ENCODE measurements at regions not wholly inside any gene's neighbourhood (a gene's known extent, or its start where the extent isn't known, plus 50 kb on each side); places are given as distances from the start of the nearest gene placed in this dataset.

DNA sequence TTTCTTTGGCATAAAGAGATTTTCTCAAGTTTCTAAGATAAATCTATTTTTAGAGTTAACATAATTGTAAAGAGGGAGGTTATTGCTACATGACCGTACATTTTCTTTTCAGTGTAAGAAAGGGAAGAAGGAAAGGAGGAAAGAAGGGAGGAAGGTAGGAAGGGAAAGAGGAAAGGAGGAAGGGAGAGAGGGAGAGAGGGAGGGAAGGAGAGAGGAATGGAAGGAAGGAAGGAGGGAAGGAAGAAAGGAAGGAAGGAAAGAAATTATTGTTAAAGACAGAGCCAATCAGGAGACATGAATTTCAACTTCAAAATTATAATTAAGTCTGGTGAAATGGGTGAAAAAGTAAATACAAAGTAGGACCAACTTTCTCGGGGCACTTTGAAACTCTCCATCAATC, 197.6 kb downstream of the SNCA start:
- H3K27ac ChIP-seq (replicated peaks), result no peak overlapping the region
- H3K9me3 ChIP-seq (replicated peaks), result no peaks in the 10 kb centered on the region
- H3K4me3 ChIP-seq, result no peak overlapping the region
- no peaks in the 10 kb centered on the region for H3K27me3 ChIP-seq (ENCODE audit: low read depth)
- DNase-seq, result no peak
- H3K4me1 ChIP-seq, result no peaks in the 10 kb centered on the region
- TF ChIP-seq, protein P1, sequence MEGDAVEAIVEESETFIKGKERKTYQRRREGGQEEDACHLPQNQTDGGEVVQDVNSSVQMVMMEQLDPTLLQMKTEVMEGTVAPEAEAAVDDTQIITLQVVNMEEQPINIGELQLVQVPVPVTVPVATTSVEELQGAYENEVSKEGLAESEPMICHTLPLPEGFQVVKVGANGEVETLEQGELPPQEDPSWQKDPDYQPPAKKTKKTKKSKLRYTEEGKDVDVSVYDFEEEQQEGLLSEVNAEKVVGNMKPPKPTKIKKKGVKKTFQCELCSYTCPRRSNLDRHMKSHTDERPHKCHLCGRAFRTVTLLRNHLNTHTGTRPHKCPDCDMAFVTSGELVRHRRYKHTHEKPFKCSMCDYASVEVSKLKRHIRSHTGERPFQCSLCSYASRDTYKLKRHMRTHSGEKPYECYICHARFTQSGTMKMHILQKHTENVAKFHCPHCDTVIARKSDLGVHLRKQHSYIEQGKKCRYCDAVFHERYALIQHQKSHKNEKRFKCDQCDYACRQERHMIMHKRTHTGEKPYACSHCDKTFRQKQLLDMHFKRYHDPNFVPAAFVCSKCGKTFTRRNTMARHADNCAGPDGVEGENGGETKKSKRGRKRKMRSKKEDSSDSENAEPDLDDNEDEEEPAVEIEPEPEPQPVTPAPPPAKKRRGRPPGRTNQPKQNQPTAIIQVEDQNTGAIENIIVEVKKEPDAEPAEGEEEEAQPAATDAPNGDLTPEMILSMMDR (IDR thresholded peaks at IDR 0.05; ENCODE audit: borderline replicate concordance), result no peak
- H3K36me3 ChIP-seq, result no peaks in the 10 kb centered on the region
- intact Hi-C loops (cut with micrococcal nuclease), result no loop called here

DNA sequence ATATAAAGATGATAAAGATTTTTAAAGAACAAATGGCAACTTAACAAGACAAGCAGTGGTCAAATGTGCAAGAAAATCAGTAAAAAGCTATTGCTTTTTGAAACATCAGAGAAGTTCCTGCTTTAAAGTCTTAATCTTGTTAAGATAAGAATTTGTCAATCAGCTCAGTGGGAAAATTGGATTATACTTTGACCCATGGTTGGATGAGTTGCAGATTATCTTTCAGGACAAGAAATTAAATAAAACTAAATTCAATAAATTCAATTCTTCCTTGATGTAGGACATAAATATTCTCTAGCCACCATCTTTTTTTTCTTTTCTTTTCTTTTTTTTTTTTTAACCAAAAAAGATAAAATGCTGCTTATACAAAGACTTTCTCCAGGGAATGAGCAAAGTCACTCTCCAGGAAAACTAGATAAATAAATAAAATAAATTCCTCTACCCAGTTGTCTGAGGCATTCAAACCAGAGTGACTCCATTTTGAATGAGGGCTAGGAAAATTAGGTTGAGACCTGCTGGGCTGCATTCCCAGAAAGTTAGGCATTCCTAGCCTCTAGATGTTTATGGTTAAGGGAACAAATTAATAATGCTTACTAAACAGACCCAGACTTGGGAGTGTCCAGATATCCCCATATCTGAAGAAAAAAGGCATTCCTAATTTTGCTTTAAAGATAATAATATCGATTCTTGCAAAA, 211.2 kb downstream of the SNCA start:
- no peaks in the 10 kb centered on the region for H3K27me3 ChIP-seq (ENCODE audit: low read depth)
- TF ChIP-seq, protein P1 (IDR thresholded peaks at IDR 0.05; ENCODE audit: borderline replicate concordance), result no peak
- intact Hi-C loops (cut with micrococcal nuclease), result no loop called here
- no peaks in the 10 kb centered on the region for H3K4me1 ChIP-seq
- no peak overlapping the region for H3K4me3 ChIP-seq
- H3K27ac ChIP-seq (replicated peaks), result no peak overlapping the region
- H3K36me3 ChIP-seq, result no peaks in the 10 kb centered on the region
- DNase-seq, result no peak
- no peaks in the 10 kb centered on the region for H3K9me3 ChIP-seq (replicated peaks)

DNA sequence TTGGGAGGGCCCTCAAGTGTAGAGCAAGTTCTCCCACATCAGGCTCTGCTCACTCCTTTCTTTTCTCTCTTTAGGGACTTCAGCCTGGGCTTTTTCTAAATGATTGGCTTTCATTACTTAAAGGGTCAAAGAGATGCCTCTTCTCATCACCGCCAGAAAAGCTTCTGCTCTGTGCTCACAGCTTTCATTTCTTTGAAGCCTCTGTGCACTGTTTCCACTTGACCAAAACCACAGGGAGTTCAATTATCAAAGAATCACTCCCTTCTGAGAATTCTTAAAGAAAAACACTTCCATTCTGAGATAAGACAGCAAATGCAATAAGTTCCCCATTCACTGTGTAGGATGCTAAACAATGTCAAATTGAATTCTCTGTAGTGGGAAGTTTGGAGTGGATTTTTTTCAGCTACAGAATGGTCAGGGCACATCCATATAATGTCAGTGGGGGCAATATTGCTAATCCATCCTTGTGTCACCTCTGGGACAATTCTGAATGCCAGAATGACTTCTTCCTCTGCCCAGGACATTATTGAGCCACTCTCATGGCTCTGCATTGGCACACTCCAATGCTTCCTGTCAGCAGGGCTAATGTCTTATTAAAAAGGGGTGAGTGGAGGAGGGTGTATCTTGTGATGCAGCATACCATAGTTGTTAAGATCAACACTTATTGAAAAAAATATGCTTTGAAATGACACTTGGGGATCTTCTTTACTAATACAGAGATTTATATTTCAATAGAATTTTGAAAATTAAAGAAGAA, 217.6 kb downstream of the SNCA start:
- Histone ChIP-seq H3K27ac (replicated peaks) (no peak overlapping the region), H3K4me3 (no peak overlapping the region), H3K27me3 (ENCODE audit: low read depth) (no peaks in the 10 kb centered on the region), H3K9me3 (replicated peaks) (no peaks in the 10 kb centered on the region), H3K36me3 (no peaks in the 10 kb centered on the region), H3K4me1 (no peaks in the 10 kb centered on the region)
- TF ChIP-seq, protein P1 (IDR thresholded peaks at IDR 0.05; ENCODE audit: borderline replicate concordance), result no peak
- no peak for DNase-seq
- intact Hi-C loops (cut with micrococcal nuclease), result no loop called here

DNA sequence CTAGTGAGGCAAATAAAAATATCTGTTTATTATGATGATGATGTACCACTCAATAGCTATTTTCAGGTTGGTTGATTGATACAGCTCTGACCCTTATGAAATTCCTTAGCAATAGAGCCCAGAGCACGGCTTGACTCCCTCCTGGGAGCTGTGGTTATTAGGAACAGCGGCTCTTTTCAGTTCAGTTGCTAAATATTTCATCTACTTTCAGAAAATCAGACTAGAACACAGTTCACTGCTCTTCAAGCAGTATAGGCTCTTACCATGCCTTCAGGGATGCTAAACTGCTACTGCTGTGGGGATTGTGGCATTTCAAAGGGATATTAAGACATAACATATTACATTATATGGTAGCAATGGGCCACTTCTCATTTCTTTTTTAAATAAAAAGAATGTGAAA, 218.8 kb downstream of the SNCA start:
- intact Hi-C loops (cut with micrococcal nuclease), result no loop called here
- Histone ChIP-seq H3K27ac (replicated peaks) (no peak overlapping the region), H3K9me3 (replicated peaks) (no peaks in the 10 kb centered on the region), H3K36me3 (no peaks in the 10 kb centered on the region), H3K4me3 (no peak overlapping the region), H3K4me1 (no peaks in the 10 kb centered on the region), H3K27me3 (ENCODE audit: low read depth) (no peaks in the 10 kb centered on the region)
- DNase-seq, result no peak
- TF ChIP-seq, protein P1 (IDR thresholded peaks at IDR 0.05; ENCODE audit: borderline replicate concordance), result no peak

DNA sequence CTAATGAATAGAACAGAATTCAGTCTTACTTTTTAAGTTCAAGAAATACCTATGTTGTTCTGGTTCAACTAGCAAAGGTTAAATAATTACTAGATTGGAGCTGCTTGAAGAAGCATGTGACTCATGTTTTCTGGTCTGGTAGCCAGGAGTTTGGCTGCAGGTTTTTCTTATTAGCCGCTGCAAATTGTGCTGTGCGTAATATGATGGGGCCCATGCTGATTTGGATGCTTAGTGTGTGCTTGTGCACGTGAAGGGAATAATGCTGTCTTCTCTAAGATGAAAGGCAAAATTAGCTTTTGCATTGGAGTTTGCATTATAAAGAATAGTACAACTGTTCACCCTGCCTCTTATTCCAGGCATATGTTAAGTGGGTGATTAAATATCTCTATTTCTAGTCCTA, 219.6 kb downstream of the SNCA start:
- no peak overlapping the region for H3K27ac ChIP-seq (replicated peaks)
- no peaks in the 10 kb centered on the region for H3K27me3 ChIP-seq (ENCODE audit: low read depth)
- DNase-seq, result no peak
- H3K4me1 ChIP-seq, result no peaks in the 10 kb centered on the region
- intact Hi-C loops (cut with micrococcal nuclease), result no loop called here
- no peaks in the 10 kb centered on the region for H3K9me3 ChIP-seq (replicated peaks)
- TF ChIP-seq, protein P1 (IDR thresholded peaks at IDR 0.05; ENCODE audit: borderline replicate concordance), result no peak
- no peaks in the 10 kb centered on the region for H3K36me3 ChIP-seq
- no peak overlapping the region for H3K4me3 ChIP-seq

Data from left ventricle myocardium inferior (tissue), 1 donor.